ENCODE measurements at regions not wholly inside any gene's neighbourhood (a gene's known extent, or its start where the extent isn't known, plus 50 kb on each side); places are given as distances from the start of the nearest gene placed in this dataset.

DNA sequence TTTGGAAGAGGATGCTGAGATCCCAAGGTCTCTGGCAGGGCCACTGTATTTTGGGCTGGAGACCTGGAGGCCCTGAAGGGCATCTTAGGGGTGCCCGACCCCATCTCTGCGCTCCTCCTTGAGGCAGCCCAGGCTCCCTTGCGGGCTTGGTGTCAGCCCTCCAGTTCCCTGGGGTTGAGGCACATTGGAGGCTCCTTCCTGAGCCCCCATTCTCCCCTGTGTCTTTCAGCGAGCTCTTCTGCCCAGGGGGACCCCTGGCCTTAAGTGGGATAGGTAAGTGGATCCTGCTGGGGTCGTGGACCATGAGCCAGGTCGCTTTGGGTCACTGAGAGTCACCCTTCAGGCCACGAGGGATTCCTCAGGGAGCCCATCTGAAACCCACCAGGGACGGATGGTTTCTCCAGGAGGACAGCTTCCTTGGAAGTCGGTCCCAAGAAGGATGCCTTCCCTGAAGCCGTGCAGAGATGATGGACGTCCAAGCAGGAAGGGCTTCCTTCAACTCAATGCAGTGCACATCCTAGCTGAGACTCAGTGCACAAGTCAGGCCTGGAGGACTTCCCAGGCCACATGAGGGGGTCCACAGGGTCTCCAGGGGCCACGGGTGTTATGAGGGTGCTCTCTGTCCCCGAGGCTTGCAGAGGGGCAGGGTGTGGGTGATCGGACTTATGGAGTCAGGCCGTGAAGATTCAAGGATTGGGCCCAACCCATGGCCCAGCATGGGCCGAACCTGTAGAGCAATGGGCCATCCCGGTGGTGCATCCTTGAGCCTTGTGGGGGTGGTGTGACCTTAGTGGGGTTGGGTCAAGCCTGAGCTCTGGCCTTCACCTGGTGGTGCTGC is 224.3 kb downstream of the SNRPN start:
- TF ChIP-seq, protein P1, sequence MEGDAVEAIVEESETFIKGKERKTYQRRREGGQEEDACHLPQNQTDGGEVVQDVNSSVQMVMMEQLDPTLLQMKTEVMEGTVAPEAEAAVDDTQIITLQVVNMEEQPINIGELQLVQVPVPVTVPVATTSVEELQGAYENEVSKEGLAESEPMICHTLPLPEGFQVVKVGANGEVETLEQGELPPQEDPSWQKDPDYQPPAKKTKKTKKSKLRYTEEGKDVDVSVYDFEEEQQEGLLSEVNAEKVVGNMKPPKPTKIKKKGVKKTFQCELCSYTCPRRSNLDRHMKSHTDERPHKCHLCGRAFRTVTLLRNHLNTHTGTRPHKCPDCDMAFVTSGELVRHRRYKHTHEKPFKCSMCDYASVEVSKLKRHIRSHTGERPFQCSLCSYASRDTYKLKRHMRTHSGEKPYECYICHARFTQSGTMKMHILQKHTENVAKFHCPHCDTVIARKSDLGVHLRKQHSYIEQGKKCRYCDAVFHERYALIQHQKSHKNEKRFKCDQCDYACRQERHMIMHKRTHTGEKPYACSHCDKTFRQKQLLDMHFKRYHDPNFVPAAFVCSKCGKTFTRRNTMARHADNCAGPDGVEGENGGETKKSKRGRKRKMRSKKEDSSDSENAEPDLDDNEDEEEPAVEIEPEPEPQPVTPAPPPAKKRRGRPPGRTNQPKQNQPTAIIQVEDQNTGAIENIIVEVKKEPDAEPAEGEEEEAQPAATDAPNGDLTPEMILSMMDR (IDR thresholded peaks at IDR 0.05; ENCODE audit: insufficient read depth, low read depth, low read length, missing control alignments): no peak
- no peak overlapping the region for H3K4me3 ChIP-seq (ENCODE audit: low read depth, low read length)
- DNase-seq (ENCODE audit: low read depth): no peak

DNA sequence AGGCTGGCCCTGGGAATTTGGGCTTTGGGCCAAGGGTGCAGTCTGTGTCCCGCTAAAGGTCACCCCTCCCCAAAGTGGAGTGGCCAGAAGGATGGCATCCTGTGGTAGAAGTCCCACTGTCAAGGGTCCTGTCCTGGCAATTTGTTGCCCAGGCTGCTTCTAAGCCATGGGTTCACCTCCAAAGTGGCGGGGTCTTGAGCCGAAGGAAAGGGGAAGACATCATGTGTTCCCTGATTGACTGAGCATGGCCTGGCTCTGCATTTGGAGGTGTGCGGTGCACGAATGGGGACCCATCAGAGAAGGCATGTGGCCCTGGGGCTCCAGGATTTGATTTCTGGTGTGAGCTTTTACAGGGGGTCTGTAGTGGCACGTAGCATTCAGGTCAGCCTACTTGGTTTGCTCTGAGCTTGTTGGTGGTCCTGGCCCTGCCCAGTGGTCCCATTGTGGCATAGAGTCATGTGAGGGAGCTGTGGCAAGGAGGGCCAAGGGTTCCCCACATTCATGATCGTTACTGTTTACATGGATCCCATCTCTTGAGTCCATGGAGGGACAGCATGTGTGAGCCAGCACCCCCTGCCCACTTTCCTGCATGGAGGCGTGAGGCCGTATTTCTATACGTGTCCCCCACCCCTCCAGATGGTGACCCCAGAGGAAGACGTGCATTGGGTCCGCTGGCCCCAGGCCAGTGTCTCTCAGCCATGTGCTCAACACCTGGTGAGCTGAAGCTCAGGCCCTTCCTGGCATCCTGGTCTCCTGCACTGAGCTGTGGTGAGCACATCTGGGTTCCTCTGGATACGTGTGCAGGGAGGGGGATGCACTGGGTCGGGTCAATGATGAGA is 225.1 kb downstream of the SNRPN start:
- TF ChIP-seq, protein P1 (IDR thresholded peaks at IDR 0.05; ENCODE audit: insufficient read depth, low read depth, low read length, missing control alignments): no peak
- DNase-seq (ENCODE audit: low read depth): no peak
- H3K4me3 ChIP-seq (ENCODE audit: low read depth, low read length): no peak overlapping the region

DNA sequence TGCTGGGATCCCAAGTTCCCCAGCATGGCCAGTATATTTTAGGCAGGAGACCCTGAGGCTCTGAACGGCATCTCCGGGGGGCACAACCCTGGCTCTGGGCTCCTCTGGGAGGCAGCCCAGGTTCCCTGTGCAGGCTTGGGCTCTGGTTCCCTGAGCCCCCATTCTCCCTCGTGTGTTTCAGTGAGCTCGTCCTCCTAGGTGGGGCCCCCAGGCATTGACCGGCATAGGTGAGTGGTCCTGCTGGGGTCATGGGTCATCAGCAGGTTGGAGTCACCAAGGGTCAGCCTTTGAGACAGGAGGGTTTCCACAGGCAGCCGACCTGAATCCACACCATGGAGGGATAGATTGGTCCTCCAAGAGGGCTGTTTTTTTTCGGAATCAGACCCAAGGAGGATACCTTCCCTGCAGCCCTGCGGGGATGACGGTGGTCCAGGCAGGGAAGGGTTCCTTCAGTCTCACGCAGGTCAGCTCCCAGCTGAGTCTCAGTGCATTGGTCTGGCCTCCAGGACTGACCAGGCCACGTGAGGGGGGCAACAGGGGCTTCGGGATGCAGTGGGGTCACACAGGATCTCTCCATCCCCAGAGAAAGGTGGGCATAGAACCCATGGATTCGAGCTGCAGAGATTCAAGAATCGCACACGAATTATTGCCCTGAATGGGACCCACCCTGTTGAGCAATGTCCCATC is 226.0 kb downstream of the SNRPN start:
- no peak overlapping the region for H3K4me3 ChIP-seq (ENCODE audit: low read depth, low read length)
- no peak for DNase-seq (ENCODE audit: low read depth)
- TF ChIP-seq, protein P1 (IDR thresholded peaks at IDR 0.05; ENCODE audit: insufficient read depth, low read depth, low read length, missing control alignments): no peak

DNA sequence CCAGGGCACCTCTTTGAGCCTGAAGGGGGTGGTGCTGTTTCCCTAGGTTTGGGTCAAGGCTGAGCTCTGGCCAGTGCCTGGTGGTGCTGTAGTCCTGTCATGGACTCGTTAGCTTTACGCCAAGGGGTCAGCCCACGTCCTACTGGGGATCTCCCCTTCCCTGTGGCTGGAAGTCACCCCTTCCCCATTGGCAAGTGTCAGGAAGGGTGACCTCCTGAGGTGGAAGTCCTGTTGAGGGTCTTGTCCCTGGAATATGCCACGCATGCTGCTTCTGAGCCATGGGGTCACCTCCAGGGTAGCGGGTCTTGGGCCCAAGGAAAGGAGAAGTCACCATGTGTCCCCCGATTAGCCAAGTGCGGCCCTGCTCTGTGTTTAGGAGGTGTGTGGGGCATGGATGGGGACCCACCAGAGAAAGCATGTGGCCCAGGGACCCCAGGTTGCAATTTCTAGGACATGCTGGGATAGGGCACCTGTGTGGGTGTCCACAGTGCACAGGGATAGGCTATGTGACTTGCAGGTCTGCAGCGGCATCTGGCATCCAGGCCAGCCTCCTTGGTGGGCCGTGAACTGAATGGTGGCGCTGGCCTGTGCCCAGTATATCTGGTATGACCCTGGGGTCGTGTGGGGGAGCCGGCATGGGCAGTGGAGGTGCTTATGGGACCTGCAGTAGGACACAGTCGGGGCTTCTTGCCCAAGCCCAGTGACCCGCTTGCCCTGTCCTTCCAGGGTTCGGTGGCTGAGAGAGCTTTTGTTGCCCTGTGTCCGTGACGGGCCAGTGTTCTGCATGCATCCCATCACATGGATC is 226.7 kb downstream of the SNRPN start:
- no peak for DNase-seq (ENCODE audit: low read depth)
- TF ChIP-seq, protein P1 (IDR thresholded peaks at IDR 0.05; ENCODE audit: insufficient read depth, low read depth, low read length, missing control alignments): no peak
- no peak overlapping the region for H3K4me3 ChIP-seq (ENCODE audit: low read depth, low read length)

DNA sequence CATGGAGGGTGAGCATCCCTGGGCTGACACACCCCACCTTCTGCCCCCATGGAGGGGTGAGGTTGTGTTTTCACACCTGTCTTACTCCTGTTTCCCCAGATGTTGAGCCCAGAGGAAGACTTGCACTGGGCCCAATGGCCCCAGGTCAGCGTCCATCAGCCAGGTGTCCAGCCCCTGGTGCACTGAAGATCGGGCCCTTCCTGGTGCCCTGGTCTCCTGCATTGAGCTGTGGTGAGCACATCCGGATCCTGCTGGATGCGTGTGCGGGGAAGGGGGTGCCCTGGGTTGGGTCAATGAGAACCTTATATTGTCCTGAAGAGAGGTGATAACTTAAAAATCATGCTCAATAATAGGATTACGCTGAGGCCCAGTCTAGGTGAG is 227.3 kb downstream of the SNRPN start:
- H3K4me3 ChIP-seq (ENCODE audit: low read depth, low read length): no peak overlapping the region
- TF ChIP-seq, protein P1 (IDR thresholded peaks at IDR 0.05; ENCODE audit: insufficient read depth, low read depth, low read length, missing control alignments): no peak
- no peak for DNase-seq (ENCODE audit: low read depth)

Measured in GM12865 (cell line).